GM12892 (cell line): ENCODE measurements at regions not wholly inside any gene's neighbourhood (a gene's known extent, or its start where the extent isn't known, plus 50 kb on each side); places are given as distances from the start of the nearest gene placed in this dataset.

Experiments
- POLR2A ChIP-seq: IDR thresholded peaks from 2 replicates; pipeline ENCODE4 v1.6.1; 2011; ENCODE audit warnings: low read depth, low read length, control low read depth
- POLR2AphosphoS5 ChIP-seq: IDR thresholded peaks from 2 replicates; pipeline ENCODE4 v1.6.1; 2011; ENCODE audit warnings: low read depth, low read length, control low read depth

DNA sequence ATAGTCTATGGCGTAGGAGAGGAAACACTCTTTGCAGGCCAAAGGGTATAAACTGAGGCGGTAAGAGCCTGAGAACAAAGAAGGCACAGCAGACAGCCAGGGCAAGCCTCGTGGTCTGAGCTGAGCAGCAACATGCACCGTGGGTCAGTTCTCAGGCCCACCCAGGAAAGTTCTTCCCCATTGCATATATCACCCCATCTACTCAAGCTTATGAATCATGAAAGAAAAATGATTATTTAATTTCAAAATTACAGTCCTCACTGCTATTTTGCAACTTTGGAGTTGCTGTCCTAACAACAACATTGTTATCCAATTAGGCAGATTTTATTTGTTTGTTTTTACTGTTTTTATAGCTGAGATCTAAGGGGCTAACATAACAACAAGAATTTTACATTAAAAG lies 54.7 kb upstream of the RIOK3 start:
- TF ChIP-seq POLR2A (no peak), POLR2AphosphoS5 (no peak)
